K562 (cell line): ENCODE measurements at regions not wholly inside any gene's neighbourhood (a gene's known extent, or its start where the extent isn't known, plus 50 kb on each side); places are given as distances from the start of the nearest gene placed in this dataset.

Experiments
- ETS2 ChIP-seq: IDR thresholded peaks from 2 replicates; pipeline ENCODE4 v1.6.1; 2016; ENCODE audit warnings: borderline replicate concordance, missing genetic modification characterization, mild to moderate bottlenecking, moderate library complexity, missing compliant biosample characterization; ENCODE audit not compliant: poor library complexity, severe bottlenecking
- EZH2 ChIP-seq: IDR thresholded peaks from 2 replicates; pipeline ENCODE4 v1.6.1; 2012; ENCODE audit warnings: low read depth, mild to moderate bottlenecking, inconsistent platforms, low read length, borderline replicate concordance
- SIN3A ChIP-seq, 2 experiments: fragments of 150-350 bp in 1 of 2; IDR thresholded peaks; 2 replicates each; pipeline ENCODE4 v1.6.1; 2011 to 2016; ENCODE audit warnings: borderline replicate concordance in 2 of 2, low read depth in 2 of 2, low read length in 2 of 2, mild to moderate bottlenecking in 2 of 2, moderate library complexity in 2 of 2; ENCODE audit not compliant: control insufficient read depth in 1 of 2
- TAF1 ChIP-seq: IDR thresholded peaks from 2 replicates; pipeline ENCODE4 v1.6.1; 2011; ENCODE audit warnings: mild to moderate bottlenecking, low read length, moderate library complexity; ENCODE audit not compliant: insufficient read depth, control insufficient read depth, severe bottlenecking; ENCODE audit errors: extremely low read depth
- ZBTB8A ChIP-seq: fragments of 450-650 bp; IDR thresholded peaks from 2 replicates; pipeline ENCODE4 v1.6.1; 2018; ENCODE audit warnings: mild to moderate bottlenecking, moderate library complexity; ENCODE audit not compliant: partially characterized antibody
- ZNF121 ChIP-seq: sonication (generic); formaldehyde crosslinking; conservative IDR thresholded peaks from 2 replicates; pipeline ENCODE4 v1.8.0; 2022; ENCODE audit warnings: missing genetic modification reagents
- TF ChIP-seq, protein P1 (sequence below), 3 experiments: IDR thresholded peaks in 2 of 3; conservative IDR thresholded peaks in 1 of 3; 2 replicates each; pipeline ENCODE4 v1.5.1; 2011 to 2012; ENCODE audit warnings: low read length in 3 of 3, mild to moderate bottlenecking in 3 of 3, control low read depth in 2 of 3, improper control_type of control experiment in 1 of 3, inconsistent platforms in 1 of 3, low read depth in 1 of 3, mixed read lengths in 1 of 3, moderate library complexity in 1 of 3; ENCODE audit not compliant: insufficient read depth in 2 of 3
- TF ChIP-seq, protein P2 (sequence below): fragments of 200-600 bp; sonication (generic); IDR thresholded peaks from one replicate; pipeline ENCODE4 v1.6.1; 2012; ENCODE audit warnings: mild to moderate bottlenecking, low read depth, low read length, inconsistent platforms
- TF ChIP-seq, protein P3 (sequence below): sonication (generic); formaldehyde crosslinking; IDR thresholded peaks from 2 replicates; pipeline ENCODE4 v1.5.0; 2020; ENCODE audit warnings: missing genetic modification reagents

DNA sequence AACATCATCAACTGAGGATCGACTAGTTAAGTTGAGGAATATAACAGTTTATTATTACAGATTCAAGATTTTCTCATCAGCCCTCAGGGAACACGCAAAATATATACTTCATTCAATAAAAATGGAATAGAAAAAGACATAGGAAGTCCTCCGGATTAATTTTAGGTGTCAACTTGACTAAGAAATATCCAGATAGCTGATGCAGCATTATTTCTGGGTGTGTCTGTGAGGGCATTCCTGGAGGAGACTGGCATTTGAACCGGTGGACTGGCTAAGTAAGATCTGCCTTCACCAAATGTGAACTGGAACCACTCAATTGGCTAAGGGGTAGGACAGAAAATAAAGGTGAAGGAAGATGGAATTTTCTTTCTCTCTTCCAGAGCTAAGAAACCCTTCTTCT is 845.3 kb downstream of the SOCS6 start:
- TF ChIP-seq TAF1, result no peak
- TF ChIP-seq, protein P1, sequence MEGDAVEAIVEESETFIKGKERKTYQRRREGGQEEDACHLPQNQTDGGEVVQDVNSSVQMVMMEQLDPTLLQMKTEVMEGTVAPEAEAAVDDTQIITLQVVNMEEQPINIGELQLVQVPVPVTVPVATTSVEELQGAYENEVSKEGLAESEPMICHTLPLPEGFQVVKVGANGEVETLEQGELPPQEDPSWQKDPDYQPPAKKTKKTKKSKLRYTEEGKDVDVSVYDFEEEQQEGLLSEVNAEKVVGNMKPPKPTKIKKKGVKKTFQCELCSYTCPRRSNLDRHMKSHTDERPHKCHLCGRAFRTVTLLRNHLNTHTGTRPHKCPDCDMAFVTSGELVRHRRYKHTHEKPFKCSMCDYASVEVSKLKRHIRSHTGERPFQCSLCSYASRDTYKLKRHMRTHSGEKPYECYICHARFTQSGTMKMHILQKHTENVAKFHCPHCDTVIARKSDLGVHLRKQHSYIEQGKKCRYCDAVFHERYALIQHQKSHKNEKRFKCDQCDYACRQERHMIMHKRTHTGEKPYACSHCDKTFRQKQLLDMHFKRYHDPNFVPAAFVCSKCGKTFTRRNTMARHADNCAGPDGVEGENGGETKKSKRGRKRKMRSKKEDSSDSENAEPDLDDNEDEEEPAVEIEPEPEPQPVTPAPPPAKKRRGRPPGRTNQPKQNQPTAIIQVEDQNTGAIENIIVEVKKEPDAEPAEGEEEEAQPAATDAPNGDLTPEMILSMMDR (IDR thresholded peaks at IDR 0.05 in 2 of 3, conservative IDR thresholded peaks at IDR 0.05 in 1 of 3; ENCODE audit: insufficient read depth in 2 of 3, low read depth in 1 of 3, low read length in 3 of 3), result no peak
- TF ChIP-seq, protein P2, sequence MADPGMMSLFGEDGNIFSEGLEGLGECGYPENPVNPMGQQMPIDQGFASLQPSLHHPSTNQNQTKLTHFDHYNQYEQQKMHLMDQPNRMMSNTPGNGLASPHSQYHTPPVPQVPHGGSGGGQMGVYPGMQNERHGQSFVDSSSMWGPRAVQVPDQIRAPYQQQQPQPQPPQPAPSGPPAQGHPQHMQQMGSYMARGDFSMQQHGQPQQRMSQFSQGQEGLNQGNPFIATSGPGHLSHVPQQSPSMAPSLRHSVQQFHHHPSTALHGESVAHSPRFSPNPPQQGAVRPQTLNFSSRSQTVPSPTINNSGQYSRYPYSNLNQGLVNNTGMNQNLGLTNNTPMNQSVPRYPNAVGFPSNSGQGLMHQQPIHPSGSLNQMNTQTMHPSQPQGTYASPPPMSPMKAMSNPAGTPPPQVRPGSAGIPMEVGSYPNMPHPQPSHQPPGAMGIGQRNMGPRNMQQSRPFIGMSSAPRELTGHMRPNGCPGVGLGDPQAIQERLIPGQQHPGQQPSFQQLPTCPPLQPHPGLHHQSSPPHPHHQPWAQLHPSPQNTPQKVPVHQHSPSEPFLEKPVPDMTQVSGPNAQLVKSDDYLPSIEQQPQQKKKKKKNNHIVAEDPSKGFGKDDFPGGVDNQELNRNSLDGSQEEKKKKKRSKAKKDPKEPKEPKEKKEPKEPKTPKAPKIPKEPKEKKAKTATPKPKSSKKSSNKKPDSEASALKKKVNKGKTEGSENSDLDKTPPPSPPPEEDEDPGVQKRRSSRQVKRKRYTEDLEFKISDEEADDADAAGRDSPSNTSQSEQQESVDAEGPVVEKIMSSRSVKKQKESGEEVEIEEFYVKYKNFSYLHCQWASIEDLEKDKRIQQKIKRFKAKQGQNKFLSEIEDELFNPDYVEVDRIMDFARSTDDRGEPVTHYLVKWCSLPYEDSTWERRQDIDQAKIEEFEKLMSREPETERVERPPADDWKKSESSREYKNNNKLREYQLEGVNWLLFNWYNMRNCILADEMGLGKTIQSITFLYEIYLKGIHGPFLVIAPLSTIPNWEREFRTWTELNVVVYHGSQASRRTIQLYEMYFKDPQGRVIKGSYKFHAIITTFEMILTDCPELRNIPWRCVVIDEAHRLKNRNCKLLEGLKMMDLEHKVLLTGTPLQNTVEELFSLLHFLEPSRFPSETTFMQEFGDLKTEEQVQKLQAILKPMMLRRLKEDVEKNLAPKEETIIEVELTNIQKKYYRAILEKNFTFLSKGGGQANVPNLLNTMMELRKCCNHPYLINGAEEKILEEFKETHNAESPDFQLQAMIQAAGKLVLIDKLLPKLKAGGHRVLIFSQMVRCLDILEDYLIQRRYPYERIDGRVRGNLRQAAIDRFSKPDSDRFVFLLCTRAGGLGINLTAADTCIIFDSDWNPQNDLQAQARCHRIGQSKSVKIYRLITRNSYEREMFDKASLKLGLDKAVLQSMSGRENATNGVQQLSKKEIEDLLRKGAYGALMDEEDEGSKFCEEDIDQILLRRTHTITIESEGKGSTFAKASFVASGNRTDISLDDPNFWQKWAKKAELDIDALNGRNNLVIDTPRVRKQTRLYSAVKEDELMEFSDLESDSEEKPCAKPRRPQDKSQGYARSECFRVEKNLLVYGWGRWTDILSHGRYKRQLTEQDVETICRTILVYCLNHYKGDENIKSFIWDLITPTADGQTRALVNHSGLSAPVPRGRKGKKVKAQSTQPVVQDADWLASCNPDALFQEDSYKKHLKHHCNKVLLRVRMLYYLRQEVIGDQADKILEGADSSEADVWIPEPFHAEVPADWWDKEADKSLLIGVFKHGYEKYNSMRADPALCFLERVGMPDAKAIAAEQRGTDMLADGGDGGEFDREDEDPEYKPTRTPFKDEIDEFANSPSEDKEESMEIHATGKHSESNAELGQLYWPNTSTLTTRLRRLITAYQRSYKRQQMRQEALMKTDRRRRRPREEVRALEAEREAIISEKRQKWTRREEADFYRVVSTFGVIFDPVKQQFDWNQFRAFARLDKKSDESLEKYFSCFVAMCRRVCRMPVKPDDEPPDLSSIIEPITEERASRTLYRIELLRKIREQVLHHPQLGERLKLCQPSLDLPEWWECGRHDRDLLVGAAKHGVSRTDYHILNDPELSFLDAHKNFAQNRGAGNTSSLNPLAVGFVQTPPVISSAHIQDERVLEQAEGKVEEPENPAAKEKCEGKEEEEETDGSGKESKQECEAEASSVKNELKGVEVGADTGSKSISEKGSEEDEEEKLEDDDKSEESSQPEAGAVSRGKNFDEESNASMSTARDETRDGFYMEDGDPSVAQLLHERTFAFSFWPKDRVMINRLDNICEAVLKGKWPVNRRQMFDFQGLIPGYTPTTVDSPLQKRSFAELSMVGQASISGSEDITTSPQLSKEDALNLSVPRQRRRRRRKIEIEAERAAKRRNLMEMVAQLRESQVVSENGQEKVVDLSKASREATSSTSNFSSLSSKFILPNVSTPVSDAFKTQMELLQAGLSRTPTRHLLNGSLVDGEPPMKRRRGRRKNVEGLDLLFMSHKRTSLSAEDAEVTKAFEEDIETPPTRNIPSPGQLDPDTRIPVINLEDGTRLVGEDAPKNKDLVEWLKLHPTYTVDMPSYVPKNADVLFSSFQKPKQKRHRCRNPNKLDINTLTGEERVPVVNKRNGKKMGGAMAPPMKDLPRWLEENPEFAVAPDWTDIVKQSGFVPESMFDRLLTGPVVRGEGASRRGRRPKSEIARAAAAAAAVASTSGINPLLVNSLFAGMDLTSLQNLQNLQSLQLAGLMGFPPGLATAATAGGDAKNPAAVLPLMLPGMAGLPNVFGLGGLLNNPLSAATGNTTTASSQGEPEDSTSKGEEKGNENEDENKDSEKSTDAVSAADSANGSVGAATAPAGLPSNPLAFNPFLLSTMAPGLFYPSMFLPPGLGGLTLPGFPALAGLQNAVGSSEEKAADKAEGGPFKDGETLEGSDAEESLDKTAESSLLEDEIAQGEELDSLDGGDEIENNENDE, result no peak
- TF ChIP-seq ZNF121 (CRISPR knock-in tag), result no peak
- TF ChIP-seq, protein P3, sequence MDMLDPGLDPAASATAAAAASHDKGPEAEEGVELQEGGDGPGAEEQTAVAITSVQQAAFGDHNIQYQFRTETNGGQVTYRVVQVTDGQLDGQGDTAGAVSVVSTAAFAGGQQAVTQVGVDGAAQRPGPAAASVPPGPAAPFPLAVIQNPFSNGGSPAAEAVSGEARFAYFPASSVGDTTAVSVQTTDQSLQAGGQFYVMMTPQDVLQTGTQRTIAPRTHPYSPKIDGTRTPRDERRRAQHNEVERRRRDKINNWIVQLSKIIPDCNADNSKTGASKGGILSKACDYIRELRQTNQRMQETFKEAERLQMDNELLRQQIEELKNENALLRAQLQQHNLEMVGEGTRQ (CRISPR knock-in tag), result no peak
- no peak for TF ChIP-seq ZBTB8A
- no peak for TF ChIP-seq SIN3A (IDR thresholded peaks at IDR 0.05; ENCODE audit: borderline replicate concordance in 2 of 2, control insufficient read depth in 1 of 2, low read depth in 2 of 2, low read length in 2 of 2)
- no peak for TF ChIP-seq EZH2
- TF ChIP-seq ETS2 (tag), result no peak
